GM23338 (cell line): ENCODE measurements at regions not wholly inside any gene's neighbourhood (a gene's known extent, or its start where the extent isn't known, plus 50 kb on each side); places are given as distances from the start of the nearest gene placed in this dataset.

Experiments
- ATAC-seq: fragments of 200-7000 bp; cut with Tn5 transposase; 3 replicates; pipeline ENCODE4 v1.9.1; 2020
- DNase-seq: peaks from one replicate; pipeline ENCODE4 v3.0.0-alpha.2; 2015; ENCODE audit warnings: low spot score
- H2AFZ ChIP-seq: fragments of 200-600 bp; sonication (generic); 2 replicates; pipeline ENCODE4 v1.8.0; 2016; ENCODE audit warnings: antibody characterized with exemption, mild to moderate bottlenecking, moderate library complexity
- H3F3A ChIP-seq: fragments of 200-600 bp; sonication (generic); replicated peaks from 2 replicates; pipeline ENCODE4 v1.8.0; 2017; ENCODE audit warnings: antibody characterized with exemption, mixed run types, low read depth
- H3K27ac ChIP-seq: fragments of 200-600 bp; sonication (generic); 2 replicates; pipeline ENCODE4 v1.6.1; 2016; ENCODE audit warnings: low read depth
- H3K27me3 ChIP-seq: fragments of 200-600 bp; sonication (generic); 2 replicates; pipeline ENCODE4 v1.8.0; 2016; ENCODE audit warnings: mild to moderate bottlenecking, mixed run types, moderate library complexity; ENCODE audit not compliant: insufficient read depth
- H3K36me3 ChIP-seq: fragments of 200-600 bp; sonication (generic); 2 replicates; pipeline ENCODE4 v1.8.0; 2016; ENCODE audit warnings: mild to moderate bottlenecking; ENCODE audit not compliant: insufficient read depth
- H3K4me1 ChIP-seq: fragments of 200-600 bp; sonication (generic); 2 replicates; pipeline ENCODE4 v1.8.0; 2016; ENCODE audit warnings: mild to moderate bottlenecking, moderate library complexity; ENCODE audit not compliant: insufficient read depth
- H3K4me2 ChIP-seq: fragments of 200-600 bp; sonication (generic); 2 replicates; pipeline ENCODE4 v1.7.1; 2017; ENCODE audit warnings: mixed run types
- H3K4me3 ChIP-seq: fragments of 200-600 bp; sonication (generic); 2 replicates; pipeline ENCODE4 v1.6.1; 2016; ENCODE audit warnings: mixed run types
- H3K79me2 ChIP-seq: fragments of 200-600 bp; sonication (generic); replicated peaks from 2 replicates; pipeline ENCODE4 v1.8.0; 2017; ENCODE audit warnings: mild to moderate bottlenecking; ENCODE audit not compliant: insufficient read depth
- H3K9me2 ChIP-seq: fragments of 200-600 bp; sonication (generic); 2 replicates; pipeline ENCODE4 v1.8.0; 2017; ENCODE audit not compliant: insufficient read depth
- H4K20me1 ChIP-seq: fragments of 200-600 bp; sonication (generic); replicated peaks from 2 replicates; pipeline ENCODE4 v1.8.0; 2017; ENCODE audit warnings: mild to moderate bottlenecking; ENCODE audit not compliant: insufficient read depth
- H3K27ac Mint-ChIP-seq: 2 replicates; pipeline ENCODE4 v1.8.0; 2020; ENCODE audit warnings: inconsistent platforms, mild to moderate bottlenecking, moderate library complexity, mixed read lengths
- H3K27me3 Mint-ChIP-seq: 3 replicates; pipeline ENCODE4 v1.8.0; 2022; ENCODE audit warnings: low read depth, mild to moderate bottlenecking, moderate library complexity, mixed read lengths, inconsistent platforms; ENCODE audit not compliant: insufficient read depth, poor library complexity
- H3K36me3 Mint-ChIP-seq: 3 replicates; pipeline ENCODE4 v1.8.0; 2021; ENCODE audit warnings: low read depth, mild to moderate bottlenecking, inconsistent platforms, moderate library complexity, mixed read lengths
- H3K4me1 Mint-ChIP-seq: 3 replicates; pipeline ENCODE4 v1.8.0; 2020; ENCODE audit warnings: mild to moderate bottlenecking, inconsistent platforms, mixed read lengths
- H3K4me3 Mint-ChIP-seq: 3 replicates; pipeline ENCODE4 v1.8.0; 2021; ENCODE audit warnings: moderate library complexity, mild to moderate bottlenecking, inconsistent platforms, mixed read lengths
- H3K9me3 Mint-ChIP-seq: 3 replicates; pipeline ENCODE4 v1.8.0; 2020; ENCODE audit warnings: moderate library complexity, mild to moderate bottlenecking, inconsistent platforms, mixed read lengths
- EZH2 ChIP-seq: fragments of 200-600 bp; sonication (generic); IDR thresholded peaks from one replicate; pipeline ENCODE4 v1.8.0; 2017; ENCODE audit warnings: antibody characterized with exemption, mild to moderate bottlenecking, low read depth; ENCODE audit not compliant: unreplicated experiment
- EZH2phosphoT487 ChIP-seq: fragments of 200-600 bp; sonication (generic); IDR thresholded peaks from one replicate; pipeline ENCODE4 v1.8.1; 2018; ENCODE audit warnings: antibody characterized with exemption; ENCODE audit not compliant: unreplicated experiment
- JUNB ChIP-seq: IDR thresholded peaks from one replicate; pipeline ENCODE4 v1.6.1; 2016; ENCODE audit warnings: antibody characterized with exemption; ENCODE audit not compliant: unreplicated experiment
- NANOG ChIP-seq: IDR thresholded peaks from 2 replicates; pipeline ENCODE4 v1.6.1; 2016; ENCODE audit warnings: antibody characterized with exemption, borderline replicate concordance
- POLR2AphosphoS5 ChIP-seq: IDR thresholded peaks from 2 replicates; pipeline ENCODE4 v1.6.1; 2016; ENCODE audit warnings: antibody characterized with exemption, low read depth
- REST ChIP-seq: IDR thresholded peaks from one replicate; pipeline ENCODE4 v1.6.1; 2018; ENCODE audit warnings: antibody characterized with exemption; ENCODE audit not compliant: unreplicated experiment
- STAT1 ChIP-seq: IDR thresholded peaks from one replicate; pipeline ENCODE4 v1.6.1; 2016; ENCODE audit warnings: antibody characterized with exemption; ENCODE audit not compliant: unreplicated experiment
- ZNF114 ChIP-seq: fragments of 250-450 bp; sonication (Bioruptor Pico); IDR thresholded peaks from 2 replicates; pipeline ENCODE4 v1.5.0; 2020; ENCODE audit warnings: mild to moderate bottlenecking, moderate library complexity

- TF ChIP-seq REST (no peak), EZH2 (no peak), POLR2AphosphoS5 (no peak)
Measured at GRCh38 chr4:24219209-24219608, 329.4 kb upstream of the PPARGC1A start (continued).

DNA sequence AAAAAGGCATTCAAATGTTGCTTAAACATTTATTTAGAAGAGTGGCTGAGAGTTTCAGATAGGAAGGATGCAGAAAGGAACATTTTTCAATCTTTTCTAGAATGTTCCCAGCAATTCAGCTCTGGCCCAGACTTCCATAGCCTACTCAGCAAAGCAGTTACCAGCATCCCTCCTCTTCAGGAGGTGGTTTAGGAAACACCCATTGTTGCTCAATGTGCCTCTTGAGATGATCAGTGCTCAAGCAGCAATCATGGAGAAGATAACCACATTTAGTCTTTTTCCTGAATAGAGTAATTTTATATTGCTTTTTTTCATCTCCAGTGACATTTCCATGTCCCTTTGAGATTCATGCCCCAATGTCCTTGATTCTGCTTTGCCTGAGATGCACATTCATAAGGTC lies 328.7 kb upstream of the PPARGC1A start:
- Histone ChIP-seq H4K20me1 (no peaks in the 10 kb centered on the region), H3K4me1 (no peaks in the 10 kb centered on the region), H3F3A (no peaks in the 10 kb centered on the region), H3K4me3 (no peak overlapping the region), H3K27ac (no peak overlapping the region), H3K36me3 (no peaks in the 10 kb centered on the region), H3K9me2 (peaks cover 17% of the 10 kb centered on the region), H3K4me2 (no peak overlapping the region), H3K27me3 (no peaks in the 10 kb centered on the region), H2AFZ (no peak overlapping the region), H3K79me2 (no peaks in the 10 kb centered on the region)
- H3K27me3 Mint-ChIP-seq, result no peaks in the 10 kb centered on the region
- H3K9me3 Mint-ChIP-seq, result no peaks in the 10 kb centered on the region
- no peak for TF ChIP-seq JUNB
- TF ChIP-seq NANOG, result no peak
- TF ChIP-seq ZNF114, result no peak
- TF ChIP-seq STAT1, result no peak
- ATAC-seq (no peak), DNase-seq (no peak)
- H3K27ac Mint-ChIP-seq, result no peak overlapping the region
- no peaks in the 10 kb centered on the region for H3K4me1 Mint-ChIP-seq
- no peaks in the 10 kb centered on the region for H3K36me3 Mint-ChIP-seq
- H3K4me3 Mint-ChIP-seq, result no peak overlapping the region

DNA sequence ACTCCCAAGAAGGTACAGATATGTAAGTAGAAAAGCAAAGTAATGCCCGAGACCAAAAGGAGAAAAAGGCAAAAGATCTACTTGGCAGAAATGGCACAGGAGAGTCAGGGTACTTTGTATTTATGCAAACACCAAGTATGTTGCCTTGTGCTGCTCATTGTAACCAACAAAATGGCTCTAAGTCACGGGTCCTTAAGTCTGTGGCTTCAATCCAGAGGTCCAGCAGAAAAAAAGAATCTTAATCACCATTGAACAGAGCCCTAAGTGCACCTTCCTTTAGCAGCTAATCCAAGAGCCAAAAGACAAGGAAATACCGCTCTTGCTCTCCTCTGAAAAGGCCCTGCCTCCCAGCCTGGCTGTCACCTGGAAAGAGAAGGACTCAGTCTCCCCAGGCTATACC lies 324.9 kb upstream of the PPARGC1A start:
- Mint-ChIP-seq H3K36me3 (no peaks in the 10 kb centered on the region), H3K9me3 (no peaks in the 10 kb centered on the region), H3K4me1 (peaks cover 3% of the 10 kb centered on the region; the same call in 1 of the 3 replicates), H3K27ac (no peak overlapping the region), H3K4me3 (no peak overlapping the region), H3K27me3 (no peaks in the 10 kb centered on the region)
- H3K27me3 ChIP-seq, result no peaks in the 10 kb centered on the region
- H3K4me1 ChIP-seq, result no peaks in the 10 kb centered on the region
- ATAC-seq (no peak), DNase-seq (no peak)
- no peaks in the 10 kb centered on the region for H3K79me2 ChIP-seq
- no peak overlapping the region for H3K4me3 ChIP-seq
- no peaks in the 10 kb centered on the region for H3F3A ChIP-seq
- no peaks in the 10 kb centered on the region for H4K20me1 ChIP-seq
- no peak overlapping the region for H2AFZ ChIP-seq
- no peak overlapping the region for H3K27ac ChIP-seq
- no peaks in the 10 kb centered on the region for H3K36me3 ChIP-seq
- no peak overlapping the region for H3K4me2 ChIP-seq
- H3K9me2 ChIP-seq, result peaks cover 9% of the 10 kb centered on the region; the same call in 1 of the 2 replicates
- TF ChIP-seq NANOG, result no peak
- no peak for TF ChIP-seq REST
- no peak for TF ChIP-seq EZH2phosphoT487
